Fibroblast of skin of abdomen (primary cell): ENCODE measurements at regions not wholly inside any gene's neighbourhood (a gene's known extent, or its start where the extent isn't known, plus 50 kb on each side); places are given as distances from the start of the nearest gene placed in this dataset.
A peak's percentile ranks its signal among the peaks of the same experiment; 100 is the strongest.

ENCODE experiments used
- DNase-seq: peaks from one replicate; pipeline ENCODE4 v3.0.0-alpha.2; 2013

DNA sequence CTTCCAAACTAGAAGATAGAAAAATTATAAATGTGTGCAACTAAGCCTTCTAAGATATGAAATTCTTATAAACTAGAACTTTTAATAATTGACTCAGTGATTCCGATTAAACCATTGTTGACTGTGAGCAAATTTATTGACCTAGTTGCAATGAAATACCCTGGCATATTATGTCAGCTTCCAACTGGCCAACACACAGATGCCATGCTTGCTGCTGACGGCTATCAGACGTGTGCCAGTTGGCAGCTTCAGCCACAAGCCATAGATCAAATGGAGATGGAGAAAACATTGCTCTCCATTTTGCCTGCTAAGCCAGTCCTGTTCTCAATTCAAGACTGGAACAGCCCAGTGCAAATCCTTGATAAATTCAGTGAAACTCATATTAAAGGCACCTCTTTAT, 101.7 kb upstream of the HDGFL1 start:
- no peak for DNase-seq

DNA sequence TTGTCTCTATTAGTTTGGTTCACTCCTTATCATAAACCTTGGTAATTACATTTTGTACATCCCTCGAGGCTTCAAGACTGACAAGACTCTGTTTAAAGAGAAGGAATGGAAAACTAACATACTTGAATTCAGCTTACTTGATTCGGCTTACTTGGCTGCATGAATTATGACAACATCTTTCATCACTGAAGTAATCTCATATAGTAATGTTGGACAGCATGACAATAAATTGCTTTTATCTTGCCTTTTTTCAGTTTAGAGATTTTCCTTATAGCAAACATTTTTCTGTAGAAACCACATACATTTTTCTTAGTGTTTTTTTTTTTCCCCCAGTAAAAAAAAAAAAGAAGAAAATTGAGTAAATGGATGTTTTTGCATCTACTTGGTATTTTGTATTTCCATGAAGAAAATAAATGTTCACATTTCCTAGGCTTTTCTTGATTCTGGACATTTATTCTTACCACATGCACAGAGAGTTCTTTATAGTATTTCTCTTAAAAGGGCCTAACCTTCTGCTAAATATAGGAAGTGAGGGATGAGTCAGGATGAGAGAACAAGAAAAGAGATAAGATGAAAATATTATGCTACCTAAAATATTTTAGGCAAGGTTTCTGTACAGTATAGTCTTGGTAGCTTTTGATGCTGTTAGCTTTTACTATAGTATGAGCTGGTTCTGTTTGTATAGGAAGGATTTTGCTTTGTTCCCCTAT, 101.0 kb upstream of the HDGFL1 start:
- peak; percentile 52 for DNase-seq

DNA sequence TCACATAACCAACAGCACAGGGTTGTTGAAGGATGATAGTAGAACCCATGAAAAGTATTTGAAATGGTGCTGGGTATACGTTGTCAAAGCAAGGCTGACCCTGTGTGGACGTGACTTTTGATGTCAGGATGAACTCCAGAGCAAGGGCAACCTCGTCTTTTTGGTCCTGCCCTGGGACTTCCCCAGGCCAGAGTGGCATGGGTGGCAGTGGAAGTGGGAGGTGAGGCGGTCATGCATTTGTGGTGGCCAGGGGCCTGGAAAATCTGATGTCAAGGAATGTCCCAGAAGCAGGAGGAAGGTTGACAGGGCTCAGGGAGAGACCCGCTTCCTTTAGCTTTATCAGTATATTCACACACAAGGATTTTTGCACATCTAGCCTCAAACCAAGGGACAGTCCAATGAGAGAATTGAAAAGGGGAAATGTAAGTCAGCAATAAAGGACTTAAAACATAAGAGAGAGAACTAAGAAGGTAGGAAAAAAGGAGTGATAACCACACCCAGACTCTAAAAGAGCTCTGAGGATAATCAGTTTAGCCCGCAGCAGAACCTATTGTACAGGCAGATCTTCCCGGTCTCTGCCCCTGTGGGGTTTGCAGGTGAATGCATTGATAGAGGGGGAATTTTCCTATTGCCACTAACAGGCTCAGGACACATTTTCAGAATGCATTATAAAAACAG, 98.8 kb upstream of the HDGFL1 start:
- no peak for DNase-seq

DNA sequence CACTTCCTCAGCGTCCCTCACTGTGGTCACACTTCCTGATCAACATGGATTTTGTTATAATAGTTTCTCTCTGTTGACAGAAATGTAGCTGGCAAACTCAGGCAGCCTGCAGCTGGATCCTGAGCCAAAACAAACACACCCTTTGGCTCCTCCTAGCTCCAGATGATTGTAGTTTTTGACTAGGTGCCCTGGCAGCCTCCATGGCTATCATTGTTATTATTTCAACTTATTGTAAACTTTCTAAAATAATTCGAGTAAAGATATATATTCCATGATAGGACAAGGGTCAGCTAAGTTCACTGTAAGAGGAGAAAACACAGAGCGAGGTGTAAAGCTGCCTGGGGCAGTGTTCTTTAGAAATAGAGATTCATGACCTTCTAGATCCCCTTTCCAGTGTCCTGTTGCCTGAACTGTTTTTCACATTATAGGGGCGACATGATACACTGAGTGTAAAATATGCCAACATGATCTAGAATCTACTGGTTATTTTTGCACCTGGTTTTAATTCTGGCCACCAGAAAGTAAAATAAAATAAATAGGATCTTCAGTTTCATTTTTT, 98.2 kb upstream of the HDGFL1 start:
- peak; percentile 33 for DNase-seq

DNA sequence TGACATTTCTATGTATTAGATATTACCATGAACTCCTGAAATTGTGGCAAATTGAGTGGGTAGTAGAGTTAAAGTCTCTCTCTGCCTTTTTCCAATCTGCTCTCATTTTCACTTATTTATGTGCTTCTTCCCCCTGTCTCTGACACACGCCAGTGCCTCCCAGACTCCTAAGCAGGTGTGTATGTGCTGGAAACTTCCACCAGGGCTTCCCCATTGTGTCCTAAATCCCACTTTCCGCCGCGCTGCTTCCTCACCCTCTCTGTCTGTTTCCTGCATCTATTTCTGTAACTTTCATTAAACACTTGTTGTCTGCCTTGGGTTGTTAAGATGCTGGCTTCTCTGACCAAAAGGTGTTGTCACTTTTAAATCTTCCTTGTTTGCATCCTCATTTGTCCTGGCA, 97.6 kb upstream of the HDGFL1 start:
- DNase-seq, result no peak

DNA sequence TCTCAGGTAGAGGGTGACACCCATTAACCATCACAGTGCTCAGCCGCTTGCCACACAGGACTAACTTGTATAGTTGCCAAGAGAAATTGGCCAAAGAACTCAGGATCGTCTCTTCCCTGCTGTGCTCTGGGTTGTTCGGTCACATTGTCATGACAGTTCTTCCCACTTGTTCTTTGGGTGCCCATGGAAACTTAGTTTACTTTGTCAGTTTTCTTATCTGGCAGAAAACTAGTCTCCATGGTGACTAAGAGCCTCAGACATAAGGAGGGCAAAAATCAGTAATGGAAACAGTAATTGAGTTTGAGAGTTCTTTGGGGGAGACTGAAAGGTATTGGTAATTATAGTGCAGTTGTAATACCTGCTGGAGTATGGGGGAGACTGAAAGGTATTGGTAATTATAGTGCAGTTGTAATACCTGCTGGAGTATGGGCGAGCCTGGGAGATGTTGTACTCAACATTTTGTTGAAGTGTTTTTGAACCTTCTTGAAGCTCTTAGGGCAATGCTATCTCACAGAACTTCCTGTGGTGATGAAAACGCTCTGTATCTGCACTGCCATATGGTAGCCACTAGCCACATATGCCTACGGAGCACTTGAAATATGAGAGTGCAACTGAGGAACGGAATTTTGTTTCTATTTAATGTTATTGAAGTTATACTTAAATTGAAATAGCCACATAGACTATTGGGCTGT, 95.2 kb upstream of the HDGFL1 start:
- DNase-seq, result no peak

DNA sequence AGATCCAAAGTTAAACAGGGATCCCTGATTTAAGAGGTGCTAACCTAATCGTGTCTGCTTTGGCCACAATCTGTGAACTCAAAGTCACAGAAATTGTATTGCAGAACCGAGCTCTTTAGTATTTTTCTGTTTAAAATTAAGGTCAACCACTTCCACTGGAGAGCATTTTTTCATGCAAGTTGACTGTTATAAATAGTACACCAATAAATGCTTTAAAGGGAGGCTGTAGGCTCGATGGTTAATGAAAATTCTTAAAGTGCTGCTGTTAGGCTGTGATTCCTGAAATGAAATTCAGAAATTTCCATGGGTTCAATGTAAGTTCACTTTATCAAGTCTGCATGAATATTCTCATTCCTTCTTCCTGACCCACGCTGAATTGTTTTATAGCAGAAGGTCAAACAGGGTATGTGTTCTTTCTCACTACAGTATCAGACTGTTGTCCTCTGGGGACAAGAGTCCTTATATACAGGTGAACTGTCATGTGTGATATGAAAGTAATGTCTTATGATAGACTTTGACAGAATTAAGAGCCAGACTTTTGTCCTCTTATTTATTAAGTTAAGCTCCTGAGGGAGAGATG, 92.5 kb upstream of the HDGFL1 start:
- DNase-seq, result no peak

DNA sequence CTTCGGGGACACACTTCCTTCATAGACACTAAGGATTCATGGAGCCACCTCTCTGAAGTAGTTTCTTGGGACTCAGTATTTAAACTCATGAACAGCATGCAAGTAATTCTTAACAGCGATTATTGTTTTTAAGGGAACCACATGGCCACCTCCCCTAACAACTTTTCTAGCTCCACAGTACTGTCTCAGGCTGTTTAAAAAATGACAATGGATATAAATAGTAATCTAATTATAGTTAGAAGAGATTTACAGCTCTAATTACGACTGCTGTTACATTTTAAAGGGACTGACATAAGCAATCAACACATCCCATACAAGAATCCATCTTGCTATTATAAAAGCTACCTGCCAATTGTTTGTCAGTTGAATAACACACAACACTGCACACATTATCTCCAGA, 72.1 kb upstream of the HDGFL1 start:
- DNase-seq, result no peak

DNA sequence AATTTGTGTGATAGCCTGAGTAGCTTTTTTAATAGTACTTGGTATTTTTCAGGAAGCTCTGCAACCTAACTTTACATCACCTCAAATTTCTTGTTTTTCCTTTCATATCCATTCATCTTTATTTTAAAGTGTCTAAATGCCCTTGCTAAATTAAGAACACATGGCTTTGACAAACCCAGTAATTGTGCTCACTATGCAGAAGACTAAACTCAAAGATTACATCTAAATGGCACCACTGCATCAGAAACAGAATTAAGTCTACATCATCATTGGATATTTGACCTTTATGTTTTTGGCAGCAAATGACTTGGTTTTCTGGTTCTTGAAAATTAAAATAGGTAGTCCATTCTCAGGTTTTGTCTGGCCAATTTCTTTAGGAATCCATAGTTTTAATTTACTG, 69.6 kb upstream of the HDGFL1 start:
- no peak for DNase-seq

DNA sequence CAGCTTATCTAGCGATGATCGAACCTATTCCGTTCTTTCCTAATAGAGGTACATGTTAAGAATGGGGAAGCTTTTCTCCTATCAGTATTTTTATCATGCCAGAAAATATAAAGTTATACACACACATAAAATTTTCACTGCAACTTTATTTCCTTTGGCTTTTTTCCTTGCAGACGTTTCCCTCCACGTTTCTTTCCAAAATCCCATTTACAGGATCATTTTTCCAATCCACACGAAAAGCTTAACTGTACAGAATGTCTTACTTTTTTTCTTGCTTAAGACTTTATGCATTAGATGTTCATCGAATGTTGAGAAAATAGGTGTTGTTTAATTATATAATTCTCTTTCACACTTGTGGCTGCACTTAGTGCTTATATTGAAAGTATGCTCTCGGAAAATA, 62.9 kb upstream of the HDGFL1 start:
- no peak for DNase-seq

DNA sequence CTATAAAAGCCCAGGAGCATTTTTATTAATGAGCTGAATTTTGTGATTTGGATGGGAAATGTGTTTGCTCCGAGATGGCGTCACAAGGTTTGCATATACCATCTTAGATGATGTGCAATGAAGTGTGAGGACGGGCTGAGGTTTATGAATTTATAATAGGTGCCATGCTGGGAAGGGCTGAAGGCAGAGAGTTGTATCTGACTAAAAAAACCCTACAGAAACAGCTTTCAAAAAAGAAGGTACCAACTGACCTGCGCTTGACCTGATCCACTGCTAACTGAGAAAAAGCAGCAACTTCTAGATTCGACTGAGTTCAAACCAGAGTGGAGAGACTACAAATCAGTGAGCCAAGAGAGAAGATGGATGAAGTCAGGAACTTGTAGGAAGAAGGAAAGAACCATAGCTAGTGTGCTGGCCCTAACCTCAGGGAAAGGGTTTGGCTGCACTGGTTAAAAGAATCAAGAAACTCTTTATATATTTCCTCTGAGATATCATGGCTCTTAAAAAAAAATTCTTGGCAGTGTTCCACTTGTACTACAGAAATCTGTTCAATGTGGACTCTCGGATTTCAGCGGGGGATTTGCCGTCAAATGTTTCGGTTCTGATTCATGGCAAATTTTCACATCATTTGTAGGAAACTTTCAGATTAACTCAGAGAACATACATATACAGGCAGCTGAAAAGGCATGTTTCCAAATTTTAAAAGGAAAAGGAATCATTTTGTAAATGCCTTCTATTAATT, 56.5 kb upstream of the HDGFL1 start:
- peak; percentile 76 for DNase-seq

DNA sequence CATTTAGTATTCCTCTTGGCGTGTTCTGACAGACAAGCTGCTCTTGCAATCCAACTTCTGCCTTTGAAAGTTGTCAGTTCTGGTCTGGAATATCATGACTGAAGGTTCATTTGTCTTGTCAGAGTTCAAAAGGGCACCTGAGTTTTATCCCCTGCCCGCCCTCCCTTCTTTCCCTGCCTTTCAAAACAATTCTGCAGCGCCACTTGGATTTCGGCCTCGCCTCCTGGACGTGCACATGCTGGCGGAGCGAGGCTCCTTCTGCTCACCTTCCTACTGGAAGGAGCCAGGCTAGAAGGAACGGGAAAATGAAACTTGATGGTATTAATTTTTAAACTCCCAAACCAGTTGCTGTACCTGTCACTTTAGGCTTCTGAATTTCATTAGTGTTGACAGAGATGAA, 55.7 kb upstream of the HDGFL1 start:
- DNase-seq, result no peak

DNA sequence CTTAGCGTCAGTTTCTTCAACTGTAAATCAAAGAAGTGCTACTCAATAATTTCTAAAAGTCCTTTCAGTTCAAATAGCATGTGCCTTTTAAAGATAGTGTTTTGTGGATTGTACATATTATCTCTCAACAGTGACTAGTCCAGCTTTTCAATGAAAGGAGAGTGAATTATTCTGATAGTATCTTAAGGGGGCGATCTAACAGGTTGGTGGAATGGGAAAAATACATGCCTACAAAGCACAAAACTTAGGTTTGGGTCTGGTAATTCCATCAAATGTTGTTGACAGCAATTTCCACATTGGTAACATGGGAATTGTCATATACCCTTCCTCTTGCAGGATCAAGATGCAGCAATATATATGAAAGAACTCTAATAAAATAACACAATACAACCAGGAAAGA, 50.1 kb upstream of the HDGFL1 start:
- DNase-seq, result no peak
